NCI-H82 (cell line): ENCODE measurements at regions not wholly inside any gene's neighbourhood (a gene's known extent, or its start where the extent isn't known, plus 50 kb on each side); places are given as distances from the start of the nearest gene placed in this dataset.

Experiments used
- DNase-seq: peaks from one replicate; lab custom pipeline; 2025; lab: John Stamatoyannopoulos, UW

DNA sequence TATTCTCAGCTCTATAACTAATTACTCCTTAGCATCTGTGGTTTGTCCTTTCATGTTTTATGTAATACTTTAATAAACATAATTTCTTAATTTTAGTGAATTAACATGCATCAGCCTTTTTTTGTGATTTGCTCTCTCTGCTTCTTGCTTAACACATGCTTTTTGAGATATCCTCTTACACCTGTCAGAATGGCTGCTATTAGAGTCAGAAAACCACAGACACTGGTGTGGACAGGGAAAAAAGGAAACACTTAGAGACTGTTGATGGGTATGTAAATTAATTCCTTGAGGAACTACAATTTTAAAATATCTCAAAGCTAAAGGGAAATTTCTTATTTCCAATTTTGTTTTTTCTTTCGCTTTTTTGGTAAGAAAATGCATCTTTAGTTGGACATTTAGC is 549.0 kb downstream of the ZNF804A start:
- DNase-seq, result no peak

DNA sequence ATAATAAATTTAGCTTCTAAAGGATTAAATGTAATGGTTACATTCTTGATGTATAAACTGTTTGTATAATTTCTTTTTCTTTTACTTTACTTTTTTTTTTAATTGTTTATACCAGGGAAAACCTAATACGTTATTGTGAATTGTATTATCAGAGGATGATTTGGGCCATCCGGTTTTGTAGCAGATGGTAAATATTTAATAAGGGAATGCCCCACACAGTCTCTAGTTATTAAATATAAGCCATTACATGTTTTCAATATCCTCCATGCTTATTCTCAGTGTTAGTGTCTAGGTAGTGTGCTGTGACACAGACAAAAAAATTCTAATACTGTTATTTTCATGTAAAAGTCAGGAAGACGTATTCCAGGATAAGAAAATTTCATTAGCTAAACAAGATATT is 553.9 kb downstream of the ZNF804A start:
- DNase-seq, result no peak

DNA sequence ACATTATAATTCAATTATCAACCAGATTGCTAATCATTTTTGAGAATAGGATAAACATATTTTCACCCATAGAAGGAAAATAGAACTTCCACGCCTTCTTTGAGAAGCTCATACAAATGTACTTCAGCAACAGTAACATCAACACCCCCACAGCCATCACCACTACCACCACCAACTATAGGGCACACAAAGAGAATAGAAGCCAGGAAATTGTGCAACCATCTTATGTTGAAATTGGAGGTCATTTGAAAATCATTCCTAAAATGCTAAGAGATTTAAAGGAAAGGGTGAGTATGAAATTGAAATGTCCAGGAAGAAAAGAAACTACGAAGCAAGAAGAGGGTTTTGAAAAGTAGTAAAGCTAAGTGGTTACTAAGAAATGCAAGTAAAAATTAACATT is 563.4 kb downstream of the ZNF804A start:
- DNase-seq, result no peak

DNA sequence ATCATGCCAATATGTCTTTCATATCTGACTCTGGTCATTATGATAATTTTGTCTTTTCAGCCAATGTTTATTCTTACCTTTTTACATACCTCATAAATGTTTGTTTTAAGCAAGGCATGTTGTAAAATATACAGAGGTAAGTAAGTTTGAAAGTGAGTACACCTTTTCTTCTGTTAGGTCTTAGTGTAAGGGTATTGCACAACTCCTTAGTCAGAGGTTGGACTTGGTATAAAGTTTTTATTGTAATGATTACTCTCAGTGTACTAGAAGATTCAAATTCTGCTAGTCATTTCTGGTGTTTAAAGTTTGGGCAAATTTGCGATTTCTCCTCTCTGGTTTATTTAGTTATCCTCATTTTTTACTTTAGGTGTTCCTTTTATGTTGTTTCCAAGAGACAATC is 564.3 kb upstream of the FSIP2 start:
- no peak for DNase-seq

DNA sequence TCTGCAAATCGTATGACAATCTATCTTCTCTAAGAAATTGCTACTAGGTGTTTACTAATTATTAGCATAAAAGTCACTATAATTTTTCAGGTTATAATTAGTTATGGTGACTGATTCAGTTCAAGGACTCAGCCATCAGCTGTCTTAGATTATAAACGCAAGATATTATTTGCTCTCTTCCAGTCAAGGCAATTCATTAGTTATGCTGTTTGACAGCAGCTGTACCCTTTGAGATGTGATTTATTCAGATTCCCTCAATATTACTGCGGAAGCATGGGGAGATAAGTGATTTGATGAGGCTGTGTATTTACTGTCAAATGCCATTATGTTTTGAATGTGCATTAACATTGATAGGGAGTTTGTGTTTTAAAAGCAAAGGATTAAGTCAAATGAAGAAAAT is 558.9 kb upstream of the FSIP2 start:
- no peak for DNase-seq

DNA sequence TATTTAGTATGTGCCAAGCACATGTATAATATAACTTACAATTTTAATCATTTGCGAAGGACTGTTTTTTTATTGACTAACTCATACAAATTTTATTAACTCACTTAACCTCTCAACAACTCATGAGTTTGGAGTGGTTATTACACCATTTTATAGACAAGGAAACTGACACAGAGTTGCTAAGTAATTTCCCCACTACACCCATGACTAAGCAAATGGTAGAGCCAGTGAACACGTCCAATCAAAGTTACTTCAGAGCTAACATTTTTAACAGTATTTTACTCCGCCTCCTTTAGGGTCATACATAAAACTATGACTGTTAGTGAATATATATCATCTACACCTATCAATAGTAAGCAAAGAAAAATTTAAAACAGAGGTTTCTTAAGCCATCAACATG is 556.7 kb upstream of the FSIP2 start:
- DNase-seq, result no peak

DNA sequence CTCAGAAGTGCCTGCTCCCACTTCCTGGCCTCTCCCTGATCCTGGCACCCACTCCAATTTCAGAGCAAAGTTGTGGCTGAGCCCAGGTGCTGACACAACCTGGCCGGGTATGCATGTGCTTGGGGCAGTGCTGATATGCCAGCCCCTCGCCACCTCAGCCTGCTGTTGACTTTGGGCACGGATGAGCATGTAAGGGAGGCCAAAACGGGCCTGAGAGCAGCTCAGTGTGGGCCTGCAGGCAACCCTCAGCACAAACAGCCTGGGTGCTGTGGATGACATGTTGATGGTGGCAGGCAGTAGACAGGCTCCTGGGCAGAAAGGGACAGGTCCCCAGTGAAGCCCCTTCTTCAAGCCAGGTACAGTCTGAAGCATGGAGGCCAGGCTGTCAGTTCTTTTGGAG is 553.6 kb upstream of the FSIP2 start:
- no peak for DNase-seq

DNA sequence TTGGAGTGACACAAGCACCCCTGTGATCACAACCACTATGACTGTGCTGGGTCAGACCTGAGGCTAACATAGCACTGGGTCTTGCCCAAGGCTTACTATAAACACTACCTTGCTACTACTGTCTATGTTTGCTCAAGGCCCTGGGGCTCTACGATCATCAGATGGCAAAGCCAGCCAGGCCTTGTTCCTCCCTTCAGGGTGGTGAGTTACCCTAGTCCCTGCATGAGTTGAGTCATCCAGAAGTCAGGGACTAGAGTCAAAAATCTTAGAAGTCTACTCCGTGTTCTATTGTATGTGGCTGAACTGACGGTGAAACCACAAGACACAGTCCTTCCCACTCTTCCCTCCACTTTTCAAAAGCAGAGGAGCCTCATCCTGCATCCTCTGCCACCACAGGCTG is 551.2 kb upstream of the FSIP2 start:
- no peak for DNase-seq

DNA sequence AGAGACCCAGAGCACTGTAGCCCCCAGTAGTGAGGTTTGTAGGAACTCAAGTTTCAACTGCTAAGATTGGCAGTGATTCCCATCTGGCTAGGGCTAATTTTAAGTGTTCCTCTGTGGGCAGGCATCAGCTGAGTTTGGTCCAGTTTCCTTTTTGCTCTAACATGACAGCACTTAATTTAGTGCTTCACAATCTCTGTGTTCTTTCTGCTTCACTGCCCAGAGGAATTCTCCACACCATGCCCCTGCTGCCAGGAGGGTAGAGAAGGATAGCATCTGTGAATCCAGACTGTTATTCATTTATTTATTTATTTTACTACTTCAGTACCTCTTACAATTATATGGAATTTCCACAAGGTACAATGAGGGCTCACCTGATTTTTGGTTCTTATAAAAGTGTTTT is 549.9 kb upstream of the FSIP2 start:
- no peak for DNase-seq

DNA sequence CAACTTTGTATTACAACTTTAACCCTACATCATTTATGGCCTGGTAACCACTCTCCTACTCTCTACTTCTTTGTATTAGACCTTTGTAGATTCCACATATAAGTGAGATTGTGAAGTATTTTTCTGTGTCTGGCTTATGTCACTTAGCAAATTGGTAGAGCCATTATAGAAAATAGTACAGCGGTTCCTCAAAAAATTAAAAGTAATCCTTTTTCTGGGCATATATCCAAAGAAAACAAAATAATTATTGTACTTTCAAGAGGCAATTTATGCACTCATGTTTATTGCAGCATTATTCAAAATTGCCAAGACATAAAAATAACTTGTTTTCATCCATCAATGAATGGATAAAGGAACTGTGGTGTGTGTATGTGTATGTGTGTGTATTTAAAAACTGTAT is 537.5 kb upstream of the FSIP2 start:
- DNase-seq, result no peak

DNA sequence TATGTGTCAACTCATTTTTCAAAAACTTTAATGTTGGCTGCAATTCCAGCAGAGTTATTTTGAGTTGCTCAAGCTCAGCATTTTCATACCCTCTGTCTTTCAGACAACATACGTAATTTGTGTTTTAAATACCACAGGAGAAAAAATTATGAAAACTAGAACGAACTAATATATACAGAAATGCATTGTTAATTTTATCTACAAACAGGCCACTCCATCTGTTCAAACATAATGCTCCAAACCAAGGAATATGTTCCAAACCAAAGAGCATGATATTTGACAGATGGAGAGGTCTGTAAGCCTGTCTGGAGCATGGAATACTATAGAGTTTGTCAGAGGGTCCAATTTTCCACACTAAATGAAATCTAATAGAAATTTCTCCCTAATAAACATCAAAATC is 536.2 kb upstream of the FSIP2 start:
- DNase-seq, result no peak

DNA sequence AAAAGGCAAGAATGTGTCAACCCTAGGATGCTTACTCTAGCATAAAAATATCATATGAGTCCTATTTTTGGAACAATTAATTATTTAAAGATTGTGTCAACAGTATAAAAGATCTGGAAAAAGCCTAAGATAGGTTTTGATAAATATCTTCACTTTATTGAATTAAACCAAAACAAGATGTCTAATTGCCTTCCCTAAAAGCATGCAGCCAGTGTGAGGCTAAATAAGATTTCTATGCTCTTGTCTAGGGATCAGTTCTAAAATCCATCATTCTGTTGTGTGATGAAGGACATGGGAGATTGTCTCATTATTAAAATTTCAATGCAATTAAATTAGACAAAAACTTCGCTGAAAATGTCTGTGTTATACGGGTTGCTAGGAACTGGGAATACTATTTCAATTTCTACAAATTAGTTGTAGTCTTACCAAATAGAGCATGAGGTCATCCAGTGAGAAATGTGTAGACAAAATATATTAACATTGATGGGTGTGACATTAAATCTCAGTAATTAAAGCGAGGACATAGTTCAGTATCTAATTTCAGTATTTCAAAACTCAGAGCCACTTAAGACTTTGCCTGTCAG is 535.6 kb upstream of the FSIP2 start:
- DNase-seq, result no peak

DNA sequence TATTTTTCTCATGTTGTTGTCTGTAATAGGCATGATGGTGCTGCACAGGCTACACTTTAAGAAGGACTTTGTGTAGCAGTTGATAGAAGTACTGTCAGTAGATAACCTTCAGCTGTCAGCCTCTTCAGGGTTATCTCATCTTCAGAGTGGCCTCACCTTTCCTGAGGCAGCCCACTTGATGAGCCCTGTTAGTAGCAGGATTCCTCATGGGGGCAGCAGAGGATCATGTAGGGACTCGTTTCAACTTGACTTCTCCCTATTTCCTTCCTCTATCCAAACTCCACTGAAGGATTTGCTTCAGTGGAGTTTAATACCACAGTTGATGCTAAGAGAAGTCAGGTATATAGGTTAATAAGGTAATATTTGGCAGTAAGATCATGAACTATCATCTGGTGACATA is 530.3 kb upstream of the FSIP2 start:
- DNase-seq, result peak; percentile 82

DNA sequence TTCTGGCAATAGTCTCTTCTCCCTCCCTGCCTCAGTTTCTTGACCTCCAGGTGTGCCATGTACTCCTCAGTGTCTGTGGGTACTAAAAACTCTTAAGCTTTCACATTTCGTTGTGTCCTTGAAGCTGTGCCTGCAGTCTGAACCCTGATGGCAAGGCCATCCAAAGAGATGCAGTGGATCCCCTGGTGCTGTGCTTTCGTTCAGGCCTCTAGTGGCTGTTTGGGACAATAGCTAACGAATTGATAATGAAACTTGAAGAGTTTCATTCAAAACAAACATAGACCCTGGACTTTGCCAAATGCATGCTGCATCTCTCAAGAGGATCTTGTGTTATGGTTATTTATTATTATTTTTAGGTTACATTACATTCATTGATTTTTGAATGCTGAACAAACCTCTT is 523.1 kb upstream of the FSIP2 start:
- no peak for DNase-seq

DNA sequence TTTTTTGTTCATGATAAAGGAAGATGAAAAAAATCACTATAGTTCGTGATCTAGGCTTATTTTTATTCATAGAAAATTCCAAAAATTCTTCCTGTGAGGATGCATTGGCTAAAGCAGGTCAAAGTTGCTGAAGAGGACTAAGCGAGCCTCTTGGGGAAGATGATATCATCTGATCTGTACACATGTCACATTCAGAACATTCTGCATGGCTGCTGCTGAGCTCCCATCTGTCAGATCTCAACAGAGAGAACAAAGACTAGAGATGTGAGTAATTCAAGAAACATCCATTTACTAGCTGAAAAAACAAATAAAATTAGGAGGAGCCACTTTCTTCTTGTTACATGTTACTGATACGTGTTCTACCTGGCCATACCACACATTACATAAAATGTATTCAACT is 518.6 kb upstream of the FSIP2 start:
- no peak for DNase-seq

DNA sequence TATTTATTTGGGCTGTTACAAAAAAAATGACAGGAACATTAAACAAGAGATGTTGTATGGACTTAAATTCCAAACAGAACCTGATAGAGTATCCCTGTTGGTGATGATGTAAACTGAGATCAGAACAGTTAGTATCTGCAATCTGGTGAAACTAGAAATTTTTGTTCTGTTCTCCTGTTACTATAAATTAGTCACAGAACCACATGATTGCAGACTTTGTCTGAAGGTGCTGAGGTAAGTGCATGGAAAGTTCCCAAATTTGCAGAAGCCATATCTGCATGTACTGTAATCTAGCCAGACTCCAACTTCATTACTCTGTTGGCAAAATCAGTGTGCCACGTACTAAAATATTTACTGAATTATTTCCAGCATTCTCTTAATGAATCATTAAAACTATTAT is 516.3 kb upstream of the FSIP2 start:
- DNase-seq, result no peak

DNA sequence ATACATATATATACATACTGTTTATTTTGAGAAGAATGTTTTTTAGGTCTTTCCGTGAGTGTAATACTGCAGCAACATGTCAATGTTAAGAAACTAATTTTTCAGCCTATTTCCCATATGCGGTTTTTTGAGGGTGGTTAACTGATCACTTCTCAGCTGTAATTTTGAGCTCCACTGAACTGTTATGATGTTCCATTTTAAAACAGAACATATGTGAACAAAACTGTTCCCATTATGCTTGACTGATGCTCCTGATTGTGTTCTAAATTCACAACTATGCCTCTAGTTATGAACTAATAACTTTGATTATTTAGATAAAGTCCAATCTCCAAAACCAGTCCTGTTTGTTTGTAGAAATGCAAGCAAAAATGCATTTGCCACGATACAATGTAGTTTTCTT is 511.2 kb upstream of the FSIP2 start:
- no peak for DNase-seq

DNA sequence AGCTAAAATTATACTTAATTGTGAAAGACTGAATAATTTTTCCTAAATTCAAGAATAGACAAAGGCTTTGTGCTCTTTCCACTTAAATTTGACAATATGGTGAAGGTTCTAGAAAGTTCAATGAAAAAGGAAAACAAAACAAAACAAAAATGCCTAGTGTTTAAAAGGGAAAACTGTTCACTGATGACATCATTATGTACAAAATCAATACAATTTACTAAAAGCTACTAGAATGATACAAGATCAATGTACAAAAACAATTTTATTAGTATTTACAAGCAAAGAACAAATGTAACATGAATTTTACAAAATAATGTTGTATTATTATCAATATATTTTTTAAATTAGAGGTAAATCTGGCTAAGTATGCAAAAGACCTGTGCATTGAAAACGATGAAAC is 499.1 kb upstream of the FSIP2 start:
- no peak for DNase-seq

DNA sequence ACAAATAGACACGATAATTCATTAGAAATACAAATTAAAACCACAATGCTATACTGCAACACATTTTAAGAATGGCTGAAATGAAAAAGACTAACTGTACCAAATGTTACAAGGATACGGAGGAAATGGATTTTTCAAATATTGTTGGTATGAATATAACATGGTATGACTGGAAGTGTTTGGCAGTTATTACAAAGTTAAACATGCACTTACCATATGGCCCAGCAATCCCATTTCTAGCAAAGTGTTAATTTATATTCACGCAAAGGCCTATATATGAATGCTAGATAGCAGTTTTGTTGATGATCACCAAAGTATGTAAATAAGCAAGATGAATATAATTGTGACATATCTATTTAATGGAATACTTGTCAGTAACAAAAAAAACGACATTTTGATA is 497.8 kb upstream of the FSIP2 start:
- DNase-seq, result no peak

DNA sequence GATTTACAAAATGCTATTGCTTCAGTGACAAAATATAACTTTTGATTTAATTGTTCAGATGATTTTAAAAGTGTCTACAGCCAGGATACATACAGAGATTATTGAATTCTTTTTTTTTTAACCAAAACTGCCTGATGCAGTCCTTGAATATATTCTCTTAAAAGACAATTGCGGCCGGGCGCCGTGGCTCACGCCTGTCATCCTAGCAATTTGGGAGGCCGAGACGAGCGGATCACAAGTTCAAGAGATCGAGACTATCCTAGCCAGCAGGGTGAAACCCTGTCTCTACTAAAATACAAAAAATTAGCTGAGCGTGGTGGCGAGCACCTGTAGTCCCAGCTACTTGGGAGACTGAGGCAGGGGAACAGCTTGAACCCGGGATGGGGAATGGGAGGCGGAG is 497.0 kb upstream of the FSIP2 start:
- no peak for DNase-seq

DNA sequence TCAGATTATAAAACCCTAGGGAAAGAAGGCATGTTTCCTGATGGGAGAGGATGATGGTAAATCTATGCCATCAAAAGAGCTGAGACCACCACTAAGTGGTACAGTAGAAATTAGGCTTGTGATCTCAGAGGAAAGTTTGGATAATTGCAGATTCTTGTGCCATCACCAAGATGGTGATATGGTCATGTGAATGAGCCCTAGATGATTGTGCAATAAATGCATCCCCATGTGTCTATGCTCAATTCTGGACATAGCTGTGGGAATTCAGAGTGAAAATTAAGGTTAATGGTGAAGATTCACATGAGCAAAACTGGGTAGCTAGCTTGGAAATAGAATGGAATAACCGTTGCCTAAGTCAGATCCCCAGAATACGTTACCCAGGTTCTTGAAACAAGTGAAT is 496.1 kb upstream of the FSIP2 start:
- no peak for DNase-seq

DNA sequence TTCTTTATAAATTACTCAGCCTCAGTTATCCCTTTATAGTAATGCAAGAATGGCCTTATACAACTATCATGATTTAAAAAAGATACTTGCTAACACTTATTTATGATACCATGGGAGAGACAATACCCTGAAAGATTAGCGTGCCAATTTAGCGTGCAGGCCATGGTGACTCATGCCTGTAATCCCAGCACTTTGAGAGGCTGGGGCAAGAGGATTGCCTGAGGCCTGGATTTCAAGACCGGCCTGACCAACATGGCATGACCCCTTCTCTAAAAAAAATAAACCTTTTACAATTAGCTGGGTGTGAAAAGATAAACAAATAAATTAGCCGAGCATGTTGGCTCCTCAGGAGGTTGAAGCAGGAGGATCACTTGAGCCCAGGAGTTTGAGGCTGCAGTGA is 493.4 kb upstream of the FSIP2 start:
- no peak for DNase-seq

DNA sequence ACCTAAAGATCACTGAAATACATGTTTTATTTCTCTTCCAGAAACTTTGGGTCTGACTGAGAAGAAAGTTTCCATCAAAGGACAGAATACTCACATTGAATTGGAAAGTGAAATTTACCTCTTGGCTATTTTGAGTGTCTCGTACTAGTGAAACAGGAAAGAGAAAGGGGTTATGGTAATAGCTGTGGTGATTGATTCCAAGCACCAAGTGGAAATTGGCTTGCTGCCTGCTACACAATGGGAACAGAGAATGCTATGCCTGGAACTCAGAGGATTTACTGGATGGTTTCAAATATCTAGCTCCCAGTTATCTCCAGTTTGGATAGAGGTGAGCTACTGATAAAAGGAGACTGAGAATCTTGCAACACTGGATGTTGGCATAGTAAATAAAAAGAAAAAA is 492.8 kb upstream of the FSIP2 start:
- DNase-seq, result no peak

DNA sequence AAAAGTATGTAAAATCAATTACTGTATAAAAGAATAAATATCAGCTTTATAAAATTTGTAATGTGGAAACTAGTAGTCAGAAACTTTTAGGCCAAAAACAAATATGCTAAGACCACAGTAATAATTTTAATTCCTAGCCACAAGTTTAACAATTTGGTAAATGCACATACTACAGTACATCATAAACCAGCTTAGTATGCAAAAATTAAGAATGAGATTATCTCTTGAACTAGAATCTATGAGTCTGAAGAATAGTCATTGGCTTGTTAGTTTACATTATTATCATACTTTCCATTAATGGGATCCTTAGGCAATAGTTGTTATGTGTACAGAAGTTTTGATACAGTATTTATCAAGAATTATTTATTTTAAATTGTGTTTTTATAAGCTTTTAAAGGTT is 491.9 kb upstream of the FSIP2 start:
- no peak for DNase-seq

DNA sequence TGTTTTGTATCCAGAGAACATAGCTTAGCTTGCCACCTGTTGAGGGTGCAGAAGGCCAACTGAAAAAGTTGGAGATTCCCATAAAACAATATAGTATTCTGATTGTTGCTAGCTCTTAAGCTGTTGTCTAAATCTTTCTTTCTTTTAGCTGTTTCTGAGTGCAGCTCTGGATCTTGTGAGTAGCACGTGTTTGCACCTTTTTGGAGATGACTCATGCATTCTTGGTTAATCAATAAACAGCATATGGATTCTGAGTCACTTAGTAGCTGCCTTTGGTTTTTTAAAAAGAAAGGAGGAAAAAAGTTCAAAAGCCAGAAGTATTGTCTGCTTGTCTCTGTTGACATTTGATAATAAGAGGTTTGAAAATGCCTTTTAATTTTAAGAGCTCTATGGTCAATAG is 483.0 kb upstream of the FSIP2 start:
- DNase-seq, result no peak
